H9 (cell line): ENCODE measurements at regions not wholly inside any gene's neighbourhood (a gene's known extent, or its start where the extent isn't known, plus 50 kb on each side); places are given as distances from the start of the nearest gene placed in this dataset.

ENCODE experiments used
- DNase-seq: peaks from one replicate; pipeline ENCODE4 v3.0.0-alpha.2; 2017
- H2AFZ ChIP-seq: one replicate; pipeline ENCODE4 v1.6.1; 2013; ENCODE audit warnings: mild to moderate bottlenecking, low read length, control low read depth, moderate library complexity
- H2AK5ac ChIP-seq: 2 replicates; pipeline ENCODE4 v1.6.1; 2013; ENCODE audit warnings: low read length, control low read depth, mixed read lengths; ENCODE audit not compliant: insufficient read length
- H2BK120ac ChIP-seq: one replicate; pipeline ENCODE4 v1.6.1; 2013; ENCODE audit warnings: low read depth, mild to moderate bottlenecking, low read length, control low read depth, inconsistent platforms; ENCODE audit not compliant: poor library complexity, severe bottlenecking
- H2BK12ac ChIP-seq: 2 replicates; pipeline ENCODE4 v1.6.1; 2013; ENCODE audit warnings: low read length, control low read depth, mixed read lengths, low read depth; ENCODE audit not compliant: insufficient read length
- H2BK15ac ChIP-seq: 2 replicates; pipeline ENCODE4 v1.6.1; 2013; ENCODE audit warnings: low read depth, low read length, control low read depth
- H2BK20ac ChIP-seq: one replicate; pipeline ENCODE4 v1.6.1; 2013; ENCODE audit warnings: low read depth, mild to moderate bottlenecking, low read length, control low read depth, inconsistent platforms; ENCODE audit not compliant: poor library complexity, severe bottlenecking
- H2BK5ac ChIP-seq: 2 replicates; pipeline ENCODE4 v1.6.1; 2013; ENCODE audit warnings: low read length, control low read depth, mixed read lengths; ENCODE audit not compliant: insufficient read length
- H3K14ac ChIP-seq: 2 replicates; pipeline ENCODE4 v1.6.1; 2013; ENCODE audit warnings: low read length, control low read depth; ENCODE audit not compliant: insufficient read depth
- H3K18ac ChIP-seq: 2 replicates; pipeline ENCODE4 v1.6.1; 2013; ENCODE audit warnings: low read depth, mild to moderate bottlenecking, mixed read lengths, low read length, control low read depth; ENCODE audit not compliant: insufficient read length
- H3K23ac ChIP-seq: 2 replicates; pipeline ENCODE4 v1.6.1; 2013; ENCODE audit warnings: low read length, control low read depth, mixed read lengths, low read depth; ENCODE audit not compliant: insufficient read length
- H3K23me2 ChIP-seq: 2 replicates; pipeline ENCODE4 v1.6.1; 2013; ENCODE audit warnings: low read depth, mild to moderate bottlenecking, mixed read lengths, low read length, control low read depth; ENCODE audit not compliant: insufficient read length, poor library complexity, severe bottlenecking
- H3K27ac ChIP-seq: 2 replicates; pipeline ENCODE4 v1.5.1; 2013; ENCODE audit warnings: low read length, control low read depth, mixed read lengths, low read depth; ENCODE audit not compliant: insufficient read length
- H3K27me3 ChIP-seq: 2 replicates; pipeline ENCODE4 v1.6.1; 2013; ENCODE audit warnings: low read length, control low read depth, inconsistent platforms; ENCODE audit not compliant: insufficient read depth
- H3K4ac ChIP-seq: 2 replicates; pipeline ENCODE4 v1.6.1; 2013; ENCODE audit warnings: low read depth, mild to moderate bottlenecking, control low read depth, inconsistent platforms, low read length, moderate library complexity
- H3K4me1 ChIP-seq: 2 replicates; pipeline ENCODE4 v1.6.1; 2013; ENCODE audit warnings: low read length, control low read depth, inconsistent platforms; ENCODE audit not compliant: insufficient read depth
- H3K4me2 ChIP-seq: 2 replicates; pipeline ENCODE4 v1.6.1; 2013; ENCODE audit warnings: low read length, control low read depth, mixed read lengths; ENCODE audit not compliant: insufficient read length, insufficient read depth
- H3K56ac ChIP-seq: 2 replicates; pipeline ENCODE4 v1.6.1; 2013; ENCODE audit warnings: low read depth, mild to moderate bottlenecking, mixed read lengths, low read length, control low read depth; ENCODE audit not compliant: insufficient read length
- H3K79me1 ChIP-seq: 2 replicates; pipeline ENCODE4 v1.6.1; 2013; ENCODE audit warnings: low read depth, mild to moderate bottlenecking, moderate library complexity, low read length, control low read depth, inconsistent platforms; ENCODE audit not compliant: insufficient read depth, poor library complexity, severe bottlenecking
- H3K79me2 ChIP-seq: 2 replicates; pipeline ENCODE4 v1.6.1; 2013; ENCODE audit warnings: low read length, control low read depth, inconsistent platforms; ENCODE audit not compliant: insufficient read depth
- H3K9ac ChIP-seq: 2 replicates; pipeline ENCODE4 v1.6.1; 2013; ENCODE audit warnings: low read length, control low read depth, mixed read lengths; ENCODE audit not compliant: insufficient read length; ENCODE audit errors: extremely low read depth
- H3K9me3 ChIP-seq: one replicate; pipeline ENCODE4 v1.6.1; 2013; ENCODE audit warnings: low read depth, low read length, inconsistent platforms; ENCODE audit not compliant: control insufficient read depth
- H3T11ph ChIP-seq: one replicate; pipeline ENCODE4 v1.6.1; 2013; ENCODE audit warnings: mild to moderate bottlenecking, low read length, control low read depth, inconsistent platforms
- H4K20me1 ChIP-seq: one replicate; pipeline ENCODE4 v1.6.1; 2013; ENCODE audit not compliant: control insufficient read depth, insufficient read length, insufficient read depth
- H4K5ac ChIP-seq: 2 replicates; pipeline ENCODE4 v1.6.1; 2013; ENCODE audit warnings: low read depth, mild to moderate bottlenecking, mixed read lengths, low read length, control low read depth; ENCODE audit not compliant: insufficient read length
- H4K8ac ChIP-seq: replicated peaks from 2 replicates; pipeline ENCODE4 v1.6.1; 2013; ENCODE audit warnings: low read length, control low read depth, mixed read lengths, low read depth; ENCODE audit not compliant: insufficient read length
- H4K91ac ChIP-seq: 2 replicates; pipeline ENCODE4 v1.6.1; 2013; ENCODE audit warnings: low read depth, mild to moderate bottlenecking, moderate library complexity, mixed read lengths, low read length, control low read depth; ENCODE audit not compliant: insufficient read length
- H3K27ac Mint-ChIP-seq, 3 experiments: 2 replicates in 2 of 3; 3 replicates in 1 of 3; pipeline ENCODE4 v1.8.0; 2020 to 2021; ENCODE audit warnings: mixed read lengths in 3 of 3, mild to moderate bottlenecking in 1 of 3, moderate library complexity in 1 of 3
- H3K27me3 Mint-ChIP-seq: 2 replicates; pipeline ENCODE4 v1.8.0; 2021; ENCODE audit warnings: low read depth, mild to moderate bottlenecking, moderate library complexity, mixed read lengths
- H3K36me3 Mint-ChIP-seq, 3 experiments: 2 replicates in 2 of 3; 3 replicates in 1 of 3; pipeline ENCODE4 v1.8.0; 2020 to 2021; ENCODE audit warnings: low read depth in 3 of 3, mixed read lengths in 3 of 3; ENCODE audit not compliant: insufficient read depth in 1 of 3
- H3K4me1 Mint-ChIP-seq, 2 experiments: 2 replicates each; pipeline ENCODE4 v1.8.0; 2020; ENCODE audit warnings: mixed read lengths in 2 of 2
- H3K4me3 Mint-ChIP-seq, 2 experiments: 2 replicates in 1 of 2; 3 replicates in 1 of 2; pipeline ENCODE4 v1.8.0; 2020 to 2021; ENCODE audit warnings: mild to moderate bottlenecking in 2 of 2, mixed read lengths in 2 of 2, moderate library complexity in 1 of 2
- H3K9me3 Mint-ChIP-seq, 2 experiments: 2 replicates in 1 of 2; 3 replicates in 1 of 2; pipeline ENCODE4 v1.8.0; 2020; ENCODE audit warnings: mild to moderate bottlenecking in 2 of 2, mixed read lengths in 2 of 2, moderate library complexity in 1 of 2
- CTCF ChIP-seq: fragments of 200-600 bp; sonication (generic); conservative IDR thresholded peaks from 3 replicates; pipeline ENCODE4 v1.8.0; 2021; ENCODE audit warnings: antibody characterized with exemption, mild to moderate bottlenecking

GRCh38 chr3:124137216-124137615, 145.3 kb upstream of the ROPN1 start:
- H2BK12ac ChIP-seq, result no peak overlapping the region
- H3K56ac ChIP-seq, result no peak overlapping the region
- no peak overlapping the region for H3T11ph ChIP-seq
- H3K36me3 Mint-ChIP-seq, result no peaks in the 10 kb centered on the region
- H3K9me3 ChIP-seq, result no peaks in the 10 kb centered on the region
- H3K79me2 ChIP-seq, result no peaks in the 10 kb centered on the region
- no peak for TF ChIP-seq CTCF
- H3K9ac ChIP-seq, result no peak overlapping the region
- no peak overlapping the region for H2BK5ac ChIP-seq
- H3K27me3 Mint-ChIP-seq, result no peaks in the 10 kb centered on the region; the same call in 1 of the 2 replicates
- H3K4me3 Mint-ChIP-seq, result no peak overlapping the region
- H2AK5ac ChIP-seq, result no peak overlapping the region
- H3K4me2 ChIP-seq, result no peak overlapping the region
- DNase-seq, result no peak
- no peak overlapping the region for H3K4ac ChIP-seq
- no peak overlapping the region for H4K91ac ChIP-seq
- H3K4me1 ChIP-seq, result no peaks in the 10 kb centered on the region
- no peak overlapping the region for H3K14ac ChIP-seq
- no peaks in the 10 kb centered on the region for H3K79me1 ChIP-seq
- H3K9me3 Mint-ChIP-seq, result no peaks in the 10 kb centered on the region
- no peak overlapping the region for H2BK120ac ChIP-seq
- no peak overlapping the region for H2BK20ac ChIP-seq
- no peak overlapping the region for H3K18ac ChIP-seq
- H3K23me2 ChIP-seq, result no peaks in the 10 kb centered on the region
- H4K5ac ChIP-seq, result no peak overlapping the region
- H3K23ac ChIP-seq, result no peak overlapping the region
- no peak overlapping the region for H2BK15ac ChIP-seq
- H3K4me1 Mint-ChIP-seq, result peaks cover 13 to 14% of the 10 kb centered on the region in 2 experiments
- H2AFZ ChIP-seq, result no peak overlapping the region
- H3K27ac Mint-ChIP-seq, result no peak overlapping the region; a peak in 1 of 7 replicates
- no peaks in the 10 kb centered on the region for H4K20me1 ChIP-seq
- H3K27ac ChIP-seq, result no peak overlapping the region
- H4K8ac ChIP-seq, result no peak overlapping the region
- H3K27me3 ChIP-seq, result no peaks in the 10 kb centered on the region; the same call in 1 of the 2 replicates
